HCT116 (cell line): ENCODE measurements at regions not wholly inside any gene's neighbourhood (a gene's known extent, or its start where the extent isn't known, plus 50 kb on each side); places are given as distances from the start of the nearest gene placed in this dataset.

ENCODE experiments used
- ATAC-seq: fragments of 200-7000 bp; cut with Tn5 transposase; 2 replicates; pipeline ENCODE4 v1.9.1; 2020; ENCODE audit warnings: mild to moderate bottlenecking, moderate library complexity
- BruUV-seq: library from RNA; stranded (reverse); fragments of 400-500 nt; replicated peaks from 2 replicates; lab custom pipeline; 2021; lab: Mats Ljungman, UMichigan
- CTCF ChIA-PET: fragments of 300-600 bp; sonication (Branson Sonifier 250); formaldehyde crosslinking; loops from one replicate; lab custom pipeline; 2021; ENCODE audit warnings: antibody characterized with exemption; lab: Charles Lee
- POLR2A ChIA-PET: fragments of 300-600, 350-600 bp; sonication (Branson Sonifier 250); formaldehyde crosslinking; loops from one replicate; lab custom pipeline; 2021; ENCODE audit warnings: antibody characterized with exemption; lab: Charles Lee
- RAD21 ChIA-PET, 2 experiments: fragments of 300-600 bp; sonication (Branson Sonifier 250); formaldehyde crosslinking; loops; one replicate each; lab custom pipeline; 2023; ENCODE audit warnings: low total read pairs in 2 of 2; ENCODE audit not compliant: uncharacterized antibody in 2 of 2, unreplicated experiment in 2 of 2, low non-redundant PET in 1 of 2; lab: Charles Lee
- DNase-seq: peaks from one replicate; pipeline ENCODE4 v3.0.0-alpha.2; 2010; ENCODE audit warnings: low read depth, low spot score
- H2AFZ ChIP-seq: fragments of 200-600 bp; shearing (Covaris generic), sonication (generic); 2 replicates; pipeline ENCODE4 v1.6.1; 2017; ENCODE audit warnings: low read depth, mixed run types, mixed read lengths, antibody characterized with exemption, low read length; ENCODE audit not compliant: poor library complexity, severe bottlenecking
- H3K27ac ChIP-seq: 2 replicates; pipeline ENCODE4 v1.5.1; 2012; ENCODE audit warnings: low read depth, low read length
- H3K27me3 ChIP-seq: fragments of 200-600 bp; sonication (generic); 2 replicates; pipeline ENCODE4 v1.6.1; 2016; ENCODE audit warnings: mixed run types, low read length, mixed read lengths; ENCODE audit not compliant: insufficient read depth
- H3K36me3 ChIP-seq, 2 experiments: fragments of 200-500 bp in 1 of 2; fragments of 200-600 bp in 1 of 2; sonication (Bioruptor generic) in 1 of 2; sonication (generic) in 1 of 2; 2 replicates each; pipeline versions ENCODE4 v1.5.1 to v1.6.1; 2014 to 2016; ENCODE audit warnings: low read length in 2 of 2, inconsistent platforms in 1 of 2, mixed read lengths in 1 of 2, mixed run types in 1 of 2; ENCODE audit not compliant: insufficient read depth in 2 of 2, control insufficient read depth in 1 of 2
- H3K4me1 ChIP-seq, 2 experiments: fragments of 200-600 bp in 1 of 2; sonication (generic) in 1 of 2; 2 replicates each; pipeline versions ENCODE4 v1.5.1 to v1.6.1; 2012 to 2017; ENCODE audit warnings: low read length in 2 of 2, inconsistent platforms in 1 of 2, mild to moderate bottlenecking in 1 of 2, mixed read lengths in 1 of 2, mixed run types in 1 of 2, moderate library complexity in 1 of 2; ENCODE audit not compliant: insufficient read depth in 2 of 2, control insufficient read depth in 1 of 2
- H3K4me2 ChIP-seq: fragments of 200-600 bp; sonication (generic); 2 replicates; pipeline ENCODE4 v1.6.1; 2017; ENCODE audit warnings: mixed run types, low read length, mixed read lengths
- H3K4me3 ChIP-seq, 2 experiments: fragments of 200-600 bp in 1 of 2; sonication (generic) in 1 of 2; replicated peaks in 1 of 2; 2 replicates each; pipeline ENCODE4 v1.5.1; 2011 to 2016; ENCODE audit warnings: low read length in 2 of 2, control low read depth in 1 of 2, low read depth in 1 of 2, mild to moderate bottlenecking in 1 of 2, mixed read lengths in 1 of 2, mixed run types in 1 of 2
- H3K79me2 ChIP-seq: fragments of 200-600 bp; sonication (generic); 2 replicates; pipeline ENCODE4 v1.6.1; 2017; ENCODE audit warnings: mild to moderate bottlenecking, mixed run types, low read length, moderate library complexity, mixed read lengths; ENCODE audit not compliant: insufficient read depth
- H3K9ac ChIP-seq: fragments of 200-600 bp; sonication (generic); 2 replicates; pipeline ENCODE4 v1.6.1; 2016; ENCODE audit warnings: low read length, mixed read lengths
- H3K9me2 ChIP-seq: fragments of 200-600 bp; sonication (generic), shearing (Covaris generic); 2 replicates; pipeline ENCODE4 v1.6.1; 2017; ENCODE audit warnings: mixed run types, mild to moderate bottlenecking, moderate library complexity; ENCODE audit not compliant: insufficient read depth
- H3K9me3 ChIP-seq, 2 experiments: fragments of 200-500 bp in 1 of 2; fragments of 200-600 bp in 1 of 2; sonication (Bioruptor generic) in 1 of 2; sonication (generic) in 1 of 2; 2 replicates each; pipeline ENCODE4 v1.6.1; 2014 to 2017; ENCODE audit warnings: low read length in 2 of 2, mixed read lengths in 2 of 2, inconsistent platforms in 1 of 2, low read depth in 1 of 2, mild to moderate bottlenecking in 1 of 2, mixed run types in 1 of 2, moderate library complexity in 1 of 2; ENCODE audit not compliant: control insufficient read depth in 1 of 2, insufficient read depth in 1 of 2
- H4K20me1 ChIP-seq: fragments of 200-600 bp; sonication (generic), shearing (Covaris generic); 2 replicates; pipeline ENCODE4 v1.6.1; 2017; ENCODE audit warnings: mixed run types, mild to moderate bottlenecking, moderate library complexity; ENCODE audit not compliant: insufficient read depth
- CEBPB ChIP-seq: IDR thresholded peaks from 2 replicates; pipeline ENCODE4 v1.6.1; 2012; ENCODE audit warnings: low read depth
- EGR1 ChIP-seq: IDR thresholded peaks from 2 replicates; pipeline ENCODE4 v1.6.1; 2012; ENCODE audit warnings: low read depth
- FOSL1 ChIP-seq: IDR thresholded peaks from 2 replicates; pipeline ENCODE4 v1.6.1; 2012; ENCODE audit warnings: low read depth
- SP1 ChIP-seq: IDR thresholded peaks from 2 replicates; pipeline ENCODE4 v1.6.1; 2012; ENCODE audit warnings: low read depth
- SRF ChIP-seq: IDR thresholded peaks from 2 replicates; pipeline ENCODE4 v1.6.1; 2012; ENCODE audit warnings: low read depth
- TCF7L2 ChIP-seq: IDR thresholded peaks from 2 replicates; pipeline ENCODE4 v1.7.0; 2011; ENCODE audit warnings: borderline replicate concordance, inconsistent platforms; ENCODE audit not compliant: insufficient read depth, insufficient read length; ENCODE audit errors: extremely low read depth
- YY1 ChIP-seq: IDR thresholded peaks from 2 replicates; pipeline ENCODE4 v1.6.1; 2011; ENCODE audit warnings: low read length, low read depth, moderate library complexity, mild to moderate bottlenecking; ENCODE audit not compliant: insufficient replicate concordance; ENCODE audit errors: extremely low read depth
- ZFX ChIP-seq: fragments of 450-650 bp; IDR thresholded peaks from 2 replicates; pipeline ENCODE4 v1.6.1; 2017
- intact Hi-C: fragments of 100-400 bp; cut with micrococcal nuclease; formaldehyde crosslinking; loops from 2 replicates; pipeline ENCODE4 v1.10.0; 2022
- TF ChIP-seq, protein P1 (sequence below): IDR thresholded peaks from 2 replicates; pipeline ENCODE4 v1.6.1; 2012
- TF ChIP-seq, protein P2 (sequence below): IDR thresholded peaks from 2 replicates; pipeline ENCODE4 v1.6.1; 2011; ENCODE audit warnings: mild to moderate bottlenecking, low read length, moderate library complexity; ENCODE audit not compliant: insufficient replicate concordance; ENCODE audit errors: extremely low read depth

DNA sequence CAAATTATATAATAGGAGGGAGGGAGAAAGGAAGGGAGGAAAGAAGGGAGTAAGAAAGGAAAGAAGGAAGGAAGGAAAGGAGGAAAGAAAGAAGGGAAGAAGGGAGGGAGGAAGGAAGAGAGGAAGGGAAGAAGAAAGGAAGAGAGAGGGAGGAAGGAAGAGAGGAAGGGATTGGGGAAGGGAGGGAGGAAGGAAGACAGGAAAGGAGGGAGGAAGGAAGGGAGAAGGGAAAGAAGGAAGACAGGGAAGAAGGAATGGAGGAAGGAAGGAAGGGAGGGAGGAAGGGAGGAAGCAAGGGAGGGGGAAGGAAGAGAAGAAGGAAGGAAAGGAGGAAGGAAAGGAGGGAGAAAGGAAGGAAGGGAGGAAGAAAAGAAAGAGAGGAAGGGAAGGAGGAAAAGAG lies 660.5 kb downstream of the EPM2A start:
- no TSS peak for BruUV-seq
- CTCF ChIA-PET: no interaction called here

DNA sequence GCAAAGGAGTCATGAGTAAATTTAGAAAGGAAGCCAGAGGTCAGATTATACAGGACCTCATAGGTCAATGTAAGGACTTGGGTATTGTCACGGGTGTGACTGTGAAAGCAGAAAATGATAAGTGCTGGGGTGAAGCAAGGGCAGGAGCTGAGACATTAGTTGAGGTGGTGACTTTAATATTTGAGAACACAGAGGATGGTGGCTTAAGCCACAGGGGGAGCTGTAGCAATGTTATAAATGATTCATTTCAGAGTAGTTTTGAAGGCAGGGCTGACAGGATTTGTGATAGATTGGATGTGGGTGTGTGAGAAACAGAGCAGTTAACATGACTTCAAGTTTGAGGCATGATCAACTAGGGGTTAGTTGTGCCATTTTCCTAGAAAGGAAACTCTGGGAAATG lies 659.9 kb downstream of the EPM2A start:
- BruUV-seq: no TSS peak
- no peak overlapping the region for H2AFZ ChIP-seq
- TF ChIP-seq ZFX (no peak), FOSL1 (no peak), YY1 (no peak), SRF (no peak), SP1 (no peak)
- TF ChIP-seq, protein P1, sequence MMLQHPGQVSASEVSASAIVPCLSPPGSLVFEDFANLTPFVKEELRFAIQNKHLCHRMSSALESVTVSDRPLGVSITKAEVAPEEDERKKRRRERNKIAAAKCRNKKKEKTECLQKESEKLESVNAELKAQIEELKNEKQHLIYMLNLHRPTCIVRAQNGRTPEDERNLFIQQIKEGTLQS: no peak
- ATAC-seq (no peak), DNase-seq (no peak)
- H3K27ac ChIP-seq: no peak overlapping the region
- no peaks in the 10 kb centered on the region for H3K9me3 ChIP-seq
- intact Hi-C loops: no loop called here
- H4K20me1 ChIP-seq: no peaks in the 10 kb centered on the region
- RAD21 ChIA-PET: no interaction called here
- H3K79me2 ChIP-seq: no peaks in the 10 kb centered on the region
- CTCF ChIA-PET: no interaction called here
- POLR2A ChIA-PET: no interaction called here
- no peaks in the 10 kb centered on the region for H3K36me3 ChIP-seq
- H3K9ac ChIP-seq: no peak overlapping the region
- H3K4me1 ChIP-seq: no peaks in the 10 kb centered on the region
- no peaks in the 10 kb centered on the region for H3K27me3 ChIP-seq
- H3K9me2 ChIP-seq: no peaks in the 10 kb centered on the region
- no peak overlapping the region for H3K4me2 ChIP-seq
- H3K4me3 ChIP-seq: no peak overlapping the region

More for the DNA sequence above, 660.5 kb downstream of the EPM2A start:
- H4K20me1 ChIP-seq: no peaks in the 10 kb centered on the region
- no peaks in the 10 kb centered on the region for H3K4me1 ChIP-seq
- DNase-seq (no peak), ATAC-seq (no peak)
- RAD21 ChIA-PET: no interaction called here
- no peaks in the 10 kb centered on the region for H3K27me3 ChIP-seq
- H3K9me3 ChIP-seq: no peaks in the 10 kb centered on the region
- no peak overlapping the region for H3K4me3 ChIP-seq
- intact Hi-C loops: no loop called here
- no peak overlapping the region for H2AFZ ChIP-seq
- TF ChIP-seq EGR1: no peak
- TF ChIP-seq, protein P2, sequence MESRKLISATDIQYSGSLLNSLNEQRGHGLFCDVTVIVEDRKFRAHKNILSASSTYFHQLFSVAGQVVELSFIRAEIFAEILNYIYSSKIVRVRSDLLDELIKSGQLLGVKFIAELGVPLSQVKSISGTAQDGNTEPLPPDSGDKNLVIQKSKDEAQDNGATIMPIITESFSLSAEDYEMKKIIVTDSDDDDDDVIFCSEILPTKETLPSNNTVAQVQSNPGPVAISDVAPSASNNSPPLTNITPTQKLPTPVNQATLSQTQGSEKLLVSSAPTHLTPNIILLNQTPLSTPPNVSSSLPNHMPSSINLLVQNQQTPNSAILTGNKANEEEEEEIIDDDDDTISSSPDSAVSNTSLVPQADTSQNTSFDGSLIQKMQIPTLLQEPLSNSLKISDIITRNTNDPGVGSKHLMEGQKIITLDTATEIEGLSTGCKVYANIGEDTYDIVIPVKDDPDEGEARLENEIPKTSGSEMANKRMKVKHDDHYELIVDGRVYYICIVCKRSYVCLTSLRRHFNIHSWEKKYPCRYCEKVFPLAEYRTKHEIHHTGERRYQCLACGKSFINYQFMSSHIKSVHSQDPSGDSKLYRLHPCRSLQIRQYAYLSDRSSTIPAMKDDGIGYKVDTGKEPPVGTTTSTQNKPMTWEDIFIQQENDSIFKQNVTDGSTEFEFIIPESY: no peak
- no peak for TF ChIP-seq SRF
- no peak for TF ChIP-seq TCF7L2
- TF ChIP-seq CEBPB: no peak
- TF ChIP-seq, all 23 proteins: peak for 0
- Histone ChIP-seq H3K36me3 (no peaks in the 10 kb centered on the region), H3K79me2 (no peaks in the 10 kb centered on the region), H3K9ac (no peak overlapping the region), H3K9me2 (no peaks in the 10 kb centered on the region), H3K4me2 (no peak overlapping the region), H3K27ac (no peak overlapping the region)
- POLR2A ChIA-PET: no interaction called here
